ENCODE measurements at regions not wholly inside any gene's neighbourhood (a gene's known extent, or its start where the extent isn't known, plus 50 kb on each side); places are given as distances from the start of the nearest gene placed in this dataset.

DNA sequence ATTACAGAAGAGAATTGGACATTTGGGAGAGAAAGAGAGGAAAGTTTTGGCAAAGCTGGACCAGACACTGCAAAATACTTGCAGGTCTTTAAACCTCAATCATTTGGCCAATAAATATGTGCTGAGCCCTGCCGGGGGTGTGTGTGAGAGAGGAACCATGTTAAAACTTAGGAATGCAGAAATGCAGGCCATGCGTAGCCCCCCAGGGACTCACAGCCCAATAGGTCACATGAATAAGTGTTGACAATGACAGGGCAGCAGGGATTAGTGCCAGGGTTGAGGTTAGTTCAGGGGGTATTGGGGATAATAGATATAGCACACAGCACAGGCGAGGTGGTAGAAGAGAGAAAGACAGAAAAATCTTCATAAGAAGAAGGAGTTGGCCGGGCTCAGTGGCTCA, 113.3 kb upstream of the ADAMTS18 start:
- TF ChIP-seq CTCF (IDR thresholded peaks at IDR 0.05) (no peak), POLR2A (IDR thresholded peaks at IDR 0.05) (no peak)
